Activated B cell treated with CpG ODN at 0.5 μM for 24 hours (primary cell): ENCODE measurements at regions not wholly inside any gene's neighbourhood (a gene's known extent, or its start where the extent isn't known, plus 50 kb on each side); places are given as distances from the start of the nearest gene placed in this dataset.

Source experiments
- ATAC-seq: fragments of 200-7000 bp; cut with Tn5 transposase; one replicate; pipeline ENCODE4 v1.10.0; 2021; ENCODE audit warnings: low read depth, mild to moderate bottlenecking, moderate library complexity
- CTCF ChIA-PET: fragments of 350-600 bp; sonication (Branson Sonifier 250); formaldehyde crosslinking; loops from one replicate; lab custom pipeline; 2021; ENCODE audit warnings: antibody characterized with exemption; lab: Charles Lee
- POLR2A ChIA-PET: fragments of 350-600 bp; sonication (Branson Sonifier 250); formaldehyde crosslinking; loops from one replicate; lab custom pipeline; 2021; ENCODE audit warnings: antibody characterized with exemption; lab: Charles Lee
- DNase-seq: peaks from one replicate; pipeline ENCODE4 v3.0.0; 2022
- H3K27ac Mint-ChIP-seq: one replicate; pipeline ENCODE4 v1.8.0; 2020; ENCODE audit warnings: mixed read lengths
- H3K27me3 Mint-ChIP-seq: one replicate; pipeline ENCODE4 v1.8.0; 2021; ENCODE audit warnings: mixed read lengths
- H3K36me3 Mint-ChIP-seq: one replicate; pipeline ENCODE4 v1.8.0; 2021; ENCODE audit warnings: low read depth, mixed read lengths
- H3K4me1 Mint-ChIP-seq: one replicate; pipeline ENCODE4 v1.8.0; 2021; ENCODE audit warnings: mixed read lengths
- H3K4me3 Mint-ChIP-seq: one replicate; pipeline ENCODE4 v1.8.0; 2020; ENCODE audit warnings: mild to moderate bottlenecking, mixed read lengths
- H3K9me3 Mint-ChIP-seq: one replicate; pipeline ENCODE4 v1.8.0; 2020; ENCODE audit warnings: mixed read lengths
- intact Hi-C: fragments of 100-400 bp; cut with micrococcal nuclease; formaldehyde crosslinking; loops from one replicate; pipeline ENCODE4 v1.15.1; 2024
- TF ChIP-seq, protein P1 (sequence below): fragments of 200-600 bp; IDR thresholded peaks from one replicate; pipeline ENCODE4 v1.8.0; 2022; ENCODE audit warnings: antibody characterized with exemption, mild to moderate bottlenecking

DNA sequence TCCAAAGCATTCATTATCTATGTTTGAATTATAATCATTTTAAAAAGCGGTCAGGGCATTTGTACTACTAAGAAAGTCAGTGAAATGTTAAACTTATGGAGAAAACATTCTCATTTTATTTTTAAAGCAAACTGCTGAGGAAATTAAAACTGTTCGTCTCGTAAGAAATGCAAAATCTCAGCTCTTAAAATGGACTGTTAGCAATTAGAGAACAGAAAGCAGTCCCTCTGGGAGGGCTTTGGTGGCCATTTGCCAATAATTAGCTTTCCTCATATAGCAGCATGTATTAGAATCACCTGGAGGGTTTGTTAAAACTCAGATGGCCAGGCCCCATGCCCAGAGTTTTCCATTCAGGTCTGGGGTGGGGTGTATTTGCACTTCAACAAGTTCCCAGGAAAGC lies 120.7 kb upstream of the RASEF start:
- no peak for DNase-seq
- ATAC-seq, result no peak
- peaks cover 5% of the 10 kb centered on the region for H3K27me3 Mint-ChIP-seq
- no peaks in the 10 kb centered on the region for H3K36me3 Mint-ChIP-seq
- TF ChIP-seq, protein P1, sequence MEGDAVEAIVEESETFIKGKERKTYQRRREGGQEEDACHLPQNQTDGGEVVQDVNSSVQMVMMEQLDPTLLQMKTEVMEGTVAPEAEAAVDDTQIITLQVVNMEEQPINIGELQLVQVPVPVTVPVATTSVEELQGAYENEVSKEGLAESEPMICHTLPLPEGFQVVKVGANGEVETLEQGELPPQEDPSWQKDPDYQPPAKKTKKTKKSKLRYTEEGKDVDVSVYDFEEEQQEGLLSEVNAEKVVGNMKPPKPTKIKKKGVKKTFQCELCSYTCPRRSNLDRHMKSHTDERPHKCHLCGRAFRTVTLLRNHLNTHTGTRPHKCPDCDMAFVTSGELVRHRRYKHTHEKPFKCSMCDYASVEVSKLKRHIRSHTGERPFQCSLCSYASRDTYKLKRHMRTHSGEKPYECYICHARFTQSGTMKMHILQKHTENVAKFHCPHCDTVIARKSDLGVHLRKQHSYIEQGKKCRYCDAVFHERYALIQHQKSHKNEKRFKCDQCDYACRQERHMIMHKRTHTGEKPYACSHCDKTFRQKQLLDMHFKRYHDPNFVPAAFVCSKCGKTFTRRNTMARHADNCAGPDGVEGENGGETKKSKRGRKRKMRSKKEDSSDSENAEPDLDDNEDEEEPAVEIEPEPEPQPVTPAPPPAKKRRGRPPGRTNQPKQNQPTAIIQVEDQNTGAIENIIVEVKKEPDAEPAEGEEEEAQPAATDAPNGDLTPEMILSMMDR, result no peak
- ChIA-PET CTCF (no interaction called here), POLR2A (no interaction called here)
- intact Hi-C loops, result no loop called here
- H3K27ac Mint-ChIP-seq, result no peak overlapping the region
- no peaks in the 10 kb centered on the region for H3K9me3 Mint-ChIP-seq
- no peak overlapping the region for H3K4me3 Mint-ChIP-seq
- H3K4me1 Mint-ChIP-seq, result no peaks in the 10 kb centered on the region

DNA sequence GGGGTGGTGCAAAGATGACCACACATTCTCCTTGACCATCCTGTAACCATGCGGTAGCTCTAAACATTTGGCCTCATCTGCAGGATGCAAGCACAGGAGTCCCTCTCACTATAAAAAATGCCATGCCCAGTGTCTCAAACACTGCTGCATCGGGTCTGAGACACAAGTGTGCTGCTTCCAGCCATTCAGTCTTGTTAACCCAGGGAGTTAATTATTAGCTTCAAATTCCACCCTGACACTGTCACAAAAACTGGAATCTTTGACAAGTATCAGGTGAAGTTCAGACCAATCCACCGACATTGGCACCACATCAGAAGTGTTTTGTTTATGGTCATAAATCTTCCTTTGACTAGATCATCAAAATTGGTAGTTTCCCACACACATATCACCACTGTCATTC lies 119.1 kb upstream of the RASEF start:
- Mint-ChIP-seq H3K9me3 (no peaks in the 10 kb centered on the region), H3K36me3 (no peaks in the 10 kb centered on the region), H3K4me3 (no peak overlapping the region), H3K4me1 (no peaks in the 10 kb centered on the region), H3K27ac (no peak overlapping the region), H3K27me3 (peaks cover 5% of the 10 kb centered on the region)
- intact Hi-C loops, result no loop called here
- ATAC-seq (no peak), DNase-seq (no peak)
- ChIA-PET CTCF (no interaction called here), POLR2A (no interaction called here)
- TF ChIP-seq, protein P1, result no peak

DNA sequence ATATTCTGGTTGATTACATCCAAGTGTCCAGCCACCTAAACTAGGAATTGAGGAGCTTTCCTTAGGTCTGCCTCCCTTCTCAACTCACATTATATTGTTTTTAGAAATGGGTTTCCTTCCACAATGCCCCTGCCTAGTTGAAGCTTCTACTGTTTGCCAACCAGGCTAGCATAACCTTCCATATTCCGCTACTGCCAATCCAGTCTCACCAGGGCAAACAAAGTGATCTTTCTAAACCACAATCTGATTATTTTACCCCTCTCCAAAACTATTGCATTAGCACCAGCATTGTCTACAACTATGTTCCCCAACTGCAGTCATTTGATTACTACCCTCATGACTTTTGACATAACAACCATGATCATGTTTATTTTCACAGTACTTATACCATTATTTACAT lies 115.8 kb upstream of the RASEF start:
- no peak overlapping the region for H3K4me3 Mint-ChIP-seq
- intact Hi-C loops, result no loop called here
- no peak overlapping the region for H3K27ac Mint-ChIP-seq

DNA sequence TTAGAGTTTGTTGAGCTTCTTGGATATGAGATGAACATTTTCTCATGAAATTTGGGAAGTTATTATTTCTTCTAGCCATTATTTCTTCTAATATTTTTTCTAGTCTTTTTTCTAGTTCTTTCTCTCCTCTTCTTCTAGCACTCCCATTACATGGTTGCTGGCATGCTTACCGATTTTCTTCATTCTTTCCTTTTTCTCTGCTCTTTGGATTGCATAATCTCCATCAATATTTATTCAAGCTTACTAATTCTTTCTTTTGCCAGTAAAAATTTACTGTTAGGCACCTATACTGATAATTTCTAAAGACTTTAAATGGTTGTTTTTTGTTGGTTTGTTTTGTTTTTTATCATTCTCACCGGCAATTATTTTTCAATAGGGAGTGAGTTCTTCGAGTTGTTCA lies 114.8 kb upstream of the RASEF start:
- ATAC-seq, result no peak
- intact Hi-C loops, result no loop called here
- TF ChIP-seq, protein P1, result no peak
- Mint-ChIP-seq H3K36me3 (no peaks in the 10 kb centered on the region), H3K4me1 (no peaks in the 10 kb centered on the region), H3K4me3 (no peak overlapping the region), H3K27me3 (no peaks in the 10 kb centered on the region), H3K27ac (no peak overlapping the region), H3K9me3 (peaks cover 17% of the 10 kb centered on the region)
- ChIA-PET POLR2A (no interaction called here), CTCF (no interaction called here)
- DNase-seq, result no peak

More for the DNA sequence above, 115.8 kb upstream of the RASEF start:
- DNase-seq (no peak), ATAC-seq (no peak)
- TF ChIP-seq, protein P1, result no peak
- H3K4me1 Mint-ChIP-seq, result no peaks in the 10 kb centered on the region
- ChIA-PET CTCF (no interaction called here), POLR2A (no interaction called here)
- H3K36me3 Mint-ChIP-seq, result no peaks in the 10 kb centered on the region
- no peaks in the 10 kb centered on the region for H3K27me3 Mint-ChIP-seq
- H3K9me3 Mint-ChIP-seq, result peaks cover 8% of the 10 kb centered on the region

DNA sequence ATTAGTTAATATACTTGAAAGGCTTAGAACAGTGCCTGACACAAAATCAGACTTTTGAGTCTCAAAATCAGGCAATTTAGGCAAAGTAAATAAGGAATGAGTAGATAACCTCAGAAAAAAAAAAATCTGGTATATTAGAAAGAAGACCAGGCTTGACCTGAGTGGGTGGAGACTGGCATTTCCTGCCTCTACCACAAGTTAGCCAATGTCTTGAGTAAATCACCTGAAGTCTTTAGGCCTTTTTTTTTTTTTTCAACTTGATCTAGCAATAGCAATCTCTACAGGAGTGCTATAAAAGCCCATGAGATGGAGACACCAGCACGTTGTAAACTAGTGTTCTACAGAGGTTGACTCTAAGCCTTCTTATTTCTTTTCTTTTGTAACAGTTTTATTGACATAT lies 104.2 kb upstream of the RASEF start:
- POLR2A ChIA-PET, result no interaction called here
- TF ChIP-seq, protein P1, result no peak
- ATAC-seq, result no peak
- DNase-seq, result no peak
- H3K9me3 Mint-ChIP-seq, result peaks cover 9% of the 10 kb centered on the region
- H3K4me1 Mint-ChIP-seq, result no peaks in the 10 kb centered on the region
- intact Hi-C loops, result no loop called here
- H3K36me3 Mint-ChIP-seq, result no peaks in the 10 kb centered on the region
- no peaks in the 10 kb centered on the region for H3K27me3 Mint-ChIP-seq
- H3K27ac Mint-ChIP-seq, result no peak overlapping the region
- CTCF ChIA-PET, result no interaction called here
- H3K4me3 Mint-ChIP-seq, result no peak overlapping the region
